ENCODE measurements at regions not wholly inside any gene's neighbourhood (a gene's known extent, or its start where the extent isn't known, plus 50 kb on each side); places are given as distances from the start of the nearest gene placed in this dataset.

DNA sequence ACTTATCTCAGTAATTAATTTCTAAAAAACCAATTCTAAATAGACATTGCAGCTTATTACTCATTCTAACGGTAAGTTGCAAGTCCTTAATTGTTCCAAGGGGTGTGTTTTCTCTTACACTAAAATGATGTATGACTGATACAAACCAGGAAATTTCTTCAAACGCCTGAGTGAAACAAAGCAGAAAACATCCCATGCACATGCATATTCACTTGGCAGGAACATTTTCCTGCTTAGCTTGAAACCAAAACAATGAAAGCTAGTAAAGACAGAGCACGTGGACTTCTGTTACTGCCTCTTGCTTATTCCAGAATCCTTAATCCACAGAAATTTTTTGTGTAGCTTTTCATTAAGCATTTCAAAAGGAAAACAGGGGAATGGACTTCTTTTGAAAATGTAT, 187.7 kb downstream of the MTERF1 start:
- TF ChIP-seq, protein P1, sequence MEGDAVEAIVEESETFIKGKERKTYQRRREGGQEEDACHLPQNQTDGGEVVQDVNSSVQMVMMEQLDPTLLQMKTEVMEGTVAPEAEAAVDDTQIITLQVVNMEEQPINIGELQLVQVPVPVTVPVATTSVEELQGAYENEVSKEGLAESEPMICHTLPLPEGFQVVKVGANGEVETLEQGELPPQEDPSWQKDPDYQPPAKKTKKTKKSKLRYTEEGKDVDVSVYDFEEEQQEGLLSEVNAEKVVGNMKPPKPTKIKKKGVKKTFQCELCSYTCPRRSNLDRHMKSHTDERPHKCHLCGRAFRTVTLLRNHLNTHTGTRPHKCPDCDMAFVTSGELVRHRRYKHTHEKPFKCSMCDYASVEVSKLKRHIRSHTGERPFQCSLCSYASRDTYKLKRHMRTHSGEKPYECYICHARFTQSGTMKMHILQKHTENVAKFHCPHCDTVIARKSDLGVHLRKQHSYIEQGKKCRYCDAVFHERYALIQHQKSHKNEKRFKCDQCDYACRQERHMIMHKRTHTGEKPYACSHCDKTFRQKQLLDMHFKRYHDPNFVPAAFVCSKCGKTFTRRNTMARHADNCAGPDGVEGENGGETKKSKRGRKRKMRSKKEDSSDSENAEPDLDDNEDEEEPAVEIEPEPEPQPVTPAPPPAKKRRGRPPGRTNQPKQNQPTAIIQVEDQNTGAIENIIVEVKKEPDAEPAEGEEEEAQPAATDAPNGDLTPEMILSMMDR (IDR thresholded peaks at IDR 0.05 in 2 of 3, conservative IDR thresholded peaks at IDR 0.05 in 1 of 3; ENCODE audit: control insufficient read depth in 2 of 3, extremely low read depth in 1 of 3, insufficient read depth in 1 of 3, low read depth in 3 of 3, low read length in 3 of 3), result no peak
- no peak for TF ChIP-seq EP300 (IDR thresholded peaks at IDR 0.05; ENCODE audit: borderline replicate concordance in 1 of 2, control insufficient read depth in 1 of 2, low read depth in 2 of 2, low read length in 2 of 2)
- no peak for TF ChIP-seq ZNF24 (IDR thresholded peaks at IDR 0.05)
